WTC11 (cell line): ENCODE measurements at regions not wholly inside any gene's neighbourhood (a gene's known extent, or its start where the extent isn't known, plus 50 kb on each side); places are given as distances from the start of the nearest gene placed in this dataset.

Source experiments
- ATAC-seq: fragments of 200-7000 bp; cut with Tn5 transposase; 2 replicates; pipeline ENCODE4 v1.10.0; 2021; ENCODE audit warnings: mild to moderate bottlenecking, moderate library complexity
- CTCF ChIA-PET: fragments of 300-600 bp; sonication (Branson Sonifier 250); formaldehyde crosslinking; loops from one replicate; lab custom pipeline; 2021; ENCODE audit warnings: antibody characterized with exemption; lab: Charles Lee
- POLR2A ChIA-PET: fragments of 350-600 bp; sonication (Branson Sonifier 250); formaldehyde crosslinking; loops from one replicate; lab custom pipeline; 2021; ENCODE audit warnings: antibody characterized with exemption; lab: Charles Lee
- DNase-seq: peaks from one replicate; pipeline ENCODE4 v3.0.0; 2021; ENCODE audit warnings: low spot score
- H3K27ac Mint-ChIP-seq: 2 replicates; pipeline ENCODE4 v1.8.0; 2021; ENCODE audit warnings: mixed read lengths
- H3K27me3 Mint-ChIP-seq: 2 replicates; pipeline ENCODE4 v1.8.0; 2021; ENCODE audit warnings: low read depth, mild to moderate bottlenecking, moderate library complexity, mixed read lengths
- H3K36me3 Mint-ChIP-seq: 2 replicates; pipeline ENCODE4 v1.8.0; 2021; ENCODE audit warnings: mixed read lengths
- H3K4me1 Mint-ChIP-seq: 2 replicates; pipeline ENCODE4 v1.8.0; 2022; ENCODE audit warnings: mixed read lengths
- H3K4me3 Mint-ChIP-seq: 2 replicates; pipeline ENCODE4 v1.8.0; 2021; ENCODE audit warnings: mild to moderate bottlenecking, moderate library complexity, mixed read lengths
- H3K9me3 Mint-ChIP-seq: 2 replicates; pipeline ENCODE4 v1.8.0; 2021; ENCODE audit warnings: mixed read lengths
- AFF4 ChIP-seq: sonication (generic); formaldehyde crosslinking; IDR thresholded peaks from 2 replicates; pipeline ENCODE4 v1.8.1; 2023; ENCODE audit warnings: mild to moderate bottlenecking, missing genetic modification reagents, borderline replicate concordance
- ARID4B ChIP-seq: sonication (generic); formaldehyde crosslinking; IDR thresholded peaks from 2 replicates; pipeline ENCODE4 v1.8.0; 2023; ENCODE audit warnings: missing genetic modification reagents, mild to moderate bottlenecking, borderline replicate concordance
- ETV6 ChIP-seq: sonication (generic); formaldehyde crosslinking; IDR thresholded peaks from 2 replicates; pipeline ENCODE4 v1.8.1; 2022; ENCODE audit warnings: mild to moderate bottlenecking, missing genetic modification reagents
- GRHL2 ChIP-seq: fragments of 250-450 bp; sonication (Bioruptor Pico); IDR thresholded peaks from 2 replicates; pipeline ENCODE4 v1.8.0; 2022; ENCODE audit warnings: mild to moderate bottlenecking, moderate library complexity; ENCODE audit not compliant: insufficient replicate concordance, severe bottlenecking
- MAX ChIP-seq: sonication (generic); formaldehyde crosslinking; IDR thresholded peaks from 2 replicates; pipeline ENCODE4 v1.8.0; 2022; ENCODE audit warnings: mild to moderate bottlenecking, missing genetic modification reagents
- NFE2L1 ChIP-seq: sonication (generic); formaldehyde crosslinking; IDR thresholded peaks from 2 replicates; pipeline ENCODE4 v1.8.1; 2023; ENCODE audit warnings: missing genetic modification reagents
- OVOL2 ChIP-seq: fragments of 250-450 bp; sonication (Bioruptor Pico); IDR thresholded peaks from 2 replicates; pipeline ENCODE4 v1.9.0; 2021; ENCODE audit warnings: mild to moderate bottlenecking, borderline replicate concordance
- TP53 ChIP-seq: sonication (generic); formaldehyde crosslinking; IDR thresholded peaks from 2 replicates; pipeline ENCODE4 v1.8.1; 2023; ENCODE audit warnings: mild to moderate bottlenecking, missing genetic modification reagents
- ZNF232 ChIP-seq: sonication (generic); formaldehyde crosslinking; IDR thresholded peaks from 2 replicates; pipeline ENCODE4 v1.8.0; 2022; ENCODE audit warnings: mild to moderate bottlenecking, missing genetic modification reagents
- ZNF532 ChIP-seq: fragments of 250-450 bp; sonication (Bioruptor Pico); IDR thresholded peaks from 2 replicates; pipeline ENCODE4 v1.9.0; 2021; ENCODE audit warnings: mild to moderate bottlenecking, borderline replicate concordance

- no peak for TF ChIP-seq ZNF532 (CRISPR knock-in tag)
- no peak for TF ChIP-seq TP53 (CRISPR knock-in tag)
- TF ChIP-seq, all 79 proteins: peak for 0
Observed at GRCh38 chr3:182390421-182390820, 402.9 kb upstream of the ATP11B start (continued).

- Mint-ChIP-seq H3K27me3 (peaks cover under 1% of the 10 kb centered on the region), H3K4me1 (peaks cover 27% of the 10 kb centered on the region)
- TF ChIP-seq ETV6 (CRISPR knock-in tag) (no peak), OVOL2 (no peak), ARID4B (CRISPR knock-in tag) (no peak), ZNF232 (no peak), NFE2L1 (no peak), GRHL2 (CRISPR knock-in tag) (no peak), AFF4 (CRISPR knock-in tag) (no peak), MAX (no peak)
- TF ChIP-seq, all 79 proteins: peak for 0
- peak; percentile 74 for ATAC-seq
- no peak overlapping the region for H3K4me3 Mint-ChIP-seq
- POLR2A ChIA-PET, result no interaction called here
- CTCF ChIA-PET, result interaction anchor here (0.7 to 1.6 kb wide), 17 partner anchors 9 to 291 kb away, joined by 3 to 13 read pairs (median 4); no protein-coding TSS in a partner anchor
- 0 out of 2 replicates have a peak, but pooled peaks cover 8% of the 10 kb centered on the region for H3K36me3 Mint-ChIP-seq
- no peak for DNase-seq
- peak overlapping the region; percentile 13; the same call in 1 of the 2 replicates for H3K27ac Mint-ChIP-seq
- peaks cover 10% of the 10 kb centered on the region for H3K9me3 Mint-ChIP-seq
Observed at GRCh38 chr3:182392182-182392937, 400.9 kb upstream of the ATP11B start.
